Adipocyte (in vitro differentiated cells): ENCODE measurements at regions not wholly inside any gene's neighbourhood (a gene's known extent, or its start where the extent isn't known, plus 50 kb on each side); places are given as distances from the start of the nearest gene placed in this dataset.

Experiments used
- DNase-seq: peaks from one replicate; pipeline ENCODE4 v3.0.0-alpha.2; 2015; ENCODE audit warnings: low read depth
- H3K27me3 ChIP-seq: replicated peaks from 2 replicates; pipeline ENCODE4 v1.7.0; 2013; ENCODE audit warnings: mild to moderate bottlenecking, low read length, moderate library complexity; ENCODE audit not compliant: control insufficient read depth, insufficient read depth
- H3K36me3 ChIP-seq: 2 replicates; pipeline ENCODE4 v1.7.0; 2013; ENCODE audit warnings: low read length, mild to moderate bottlenecking, moderate library complexity; ENCODE audit not compliant: control insufficient read depth, insufficient read depth, severe bottlenecking
- H3K4me1 ChIP-seq: 2 replicates; pipeline ENCODE4 v1.7.0; 2013; ENCODE audit warnings: mild to moderate bottlenecking, low read length, moderate library complexity; ENCODE audit not compliant: control insufficient read depth, insufficient read depth
- H3K4me3 ChIP-seq: 2 replicates; pipeline ENCODE4 v1.7.0; 2013; ENCODE audit warnings: mild to moderate bottlenecking, low read length, moderate library complexity
- H3K9ac ChIP-seq: 2 replicates; pipeline ENCODE4 v1.7.0; 2013; ENCODE audit warnings: mild to moderate bottlenecking, low read length, moderate library complexity
- H3K9me3 ChIP-seq: 2 replicates; pipeline ENCODE4 v1.7.0; 2013; ENCODE audit warnings: mild to moderate bottlenecking, low read length, moderate library complexity; ENCODE audit not compliant: control insufficient read depth

- DNase-seq, result no peak
- H3K9me3 ChIP-seq, result peaks cover 3% of the 10 kb centered on the region
- H3K4me3 ChIP-seq, result no peak overlapping the region
- no peaks in the 10 kb centered on the region for H3K27me3 ChIP-seq
- no peak overlapping the region for H3K9ac ChIP-seq
- H3K36me3 ChIP-seq, result no peaks in the 10 kb centered on the region
- H3K4me1 ChIP-seq, result no peaks in the 10 kb centered on the region
Measured at GRCh38 chr5:118279540-118280294, 708.6 kb downstream of the DTWD2 start.

DNA sequence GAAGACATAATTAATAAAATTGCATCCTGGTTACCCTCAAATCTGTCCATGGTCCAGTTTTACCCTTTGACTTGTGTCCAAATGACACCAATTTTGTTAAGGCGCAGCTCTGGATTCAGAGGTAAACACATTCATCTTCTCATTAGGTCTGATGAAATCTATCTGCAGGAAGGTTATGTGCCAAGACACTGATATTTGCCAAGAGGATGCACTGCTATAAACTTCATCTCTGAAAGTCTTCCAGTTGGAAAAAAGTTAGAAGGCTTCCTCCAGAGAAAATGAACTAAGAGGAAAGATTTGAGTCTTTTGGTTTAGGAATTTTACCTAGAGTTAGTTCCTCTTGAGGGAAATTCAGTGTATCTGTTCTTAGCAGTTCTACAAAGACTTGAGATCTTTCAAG is 717.8 kb downstream of the DTWD2 start:
- Histone ChIP-seq H3K4me3 (no peak overlapping the region), H3K36me3 (no peaks in the 10 kb centered on the region), H3K4me1 (no peaks in the 10 kb centered on the region), H3K9me3 (peaks cover 3% of the 10 kb centered on the region), H3K27me3 (no peaks in the 10 kb centered on the region), H3K9ac (no peak overlapping the region)
- no peak for DNase-seq

- H3K27me3 ChIP-seq, result no peaks in the 10 kb centered on the region
- H3K9me3 ChIP-seq, result no peaks in the 10 kb centered on the region
- no peak for DNase-seq
- H3K36me3 ChIP-seq, result no peaks in the 10 kb centered on the region
- peaks cover 5% of the 10 kb centered on the region for H3K4me1 ChIP-seq
- H3K9ac ChIP-seq, result no peak overlapping the region
- H3K4me3 ChIP-seq, result no peak overlapping the region
Measured at GRCh38 chr5:118258223-118258622, 730.1 kb downstream of the DTWD2 start.

DNA sequence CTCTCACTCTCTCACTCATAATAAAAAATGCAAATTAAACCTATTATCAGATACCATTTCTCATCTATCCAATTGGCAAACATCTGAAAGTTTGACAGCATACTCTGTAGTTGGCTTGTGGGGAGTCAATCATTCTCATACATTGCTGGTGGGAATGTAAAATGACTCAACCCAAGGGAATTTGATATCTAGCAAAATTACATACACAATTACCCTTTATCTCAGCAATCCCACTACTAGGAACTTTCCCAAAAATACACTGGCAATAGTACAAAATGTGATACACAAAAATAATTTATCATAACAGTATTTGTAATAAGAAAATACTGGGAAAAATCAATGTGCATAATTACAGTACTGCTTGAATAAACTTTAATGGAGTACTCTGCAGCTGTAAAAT is 731.3 kb downstream of the DTWD2 start:
- Histone ChIP-seq H3K27me3 (no peaks in the 10 kb centered on the region), H3K36me3 (no peaks in the 10 kb centered on the region), H3K9me3 (peaks cover 1% of the 10 kb centered on the region), H3K4me1 (peaks cover 5% of the 10 kb centered on the region), H3K9ac (no peak overlapping the region), H3K4me3 (no peak overlapping the region)
- DNase-seq, result no peak

DNA sequence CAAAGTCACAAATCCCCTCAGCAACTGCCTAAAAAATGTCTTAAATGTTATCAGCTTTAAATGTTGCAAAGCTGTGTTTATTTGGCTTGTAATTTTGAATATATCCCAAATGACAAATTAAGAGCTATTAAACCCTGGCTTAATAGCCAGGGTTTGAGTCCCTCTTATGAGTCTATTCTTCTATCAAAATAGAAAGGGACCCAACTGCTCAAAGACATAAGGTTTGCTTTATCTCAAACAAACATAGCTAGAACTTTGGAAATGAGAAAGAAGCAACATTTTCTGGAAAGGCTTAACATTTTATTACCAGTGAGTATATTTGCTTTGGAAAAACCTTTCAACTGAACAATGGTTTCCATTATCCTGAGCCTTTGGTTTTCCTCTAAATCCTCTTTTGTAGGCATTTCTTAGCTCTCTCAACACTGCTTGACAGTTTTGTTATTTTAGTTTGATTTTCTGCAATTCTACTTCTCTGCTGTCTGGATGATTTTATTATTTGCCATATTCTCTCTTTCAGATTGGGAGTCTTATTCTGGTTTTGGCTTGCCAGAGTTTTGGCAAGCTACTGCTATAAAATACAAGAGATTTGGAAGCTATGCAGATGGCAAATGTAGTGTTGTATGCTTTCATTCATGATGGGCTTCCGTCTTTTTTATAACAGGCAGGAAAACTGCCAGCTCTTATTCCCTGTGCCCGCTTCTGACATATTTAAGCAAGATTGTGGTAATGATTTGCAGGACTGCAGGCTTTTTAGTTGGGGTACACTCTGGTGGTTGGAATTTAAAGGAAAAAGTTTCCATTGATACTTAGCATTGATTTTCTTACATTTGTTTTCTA is 734.9 kb downstream of the DTWD2 start:
- Histone ChIP-seq H3K4me1 (peaks cover 5% of the 10 kb centered on the region), H3K27me3 (no peaks in the 10 kb centered on the region), H3K9ac (no peak overlapping the region), H3K36me3 (no peaks in the 10 kb centered on the region), H3K9me3 (peaks cover 30% of the 10 kb centered on the region), H3K4me3 (no peak overlapping the region)
- DNase-seq, result no peak

GRCh38 chr5:118249386-118249785 is 739.0 kb downstream of the DTWD2 start:
- no peak overlapping the region for H3K9ac ChIP-seq
- H3K27me3 ChIP-seq, result no peaks in the 10 kb centered on the region
- H3K4me3 ChIP-seq, result no peak overlapping the region
- H3K36me3 ChIP-seq, result no peaks in the 10 kb centered on the region
- H3K4me1 ChIP-seq, result no peaks in the 10 kb centered on the region
- no peak for DNase-seq
- peaks cover 30% of the 10 kb centered on the region for H3K9me3 ChIP-seq

DNA sequence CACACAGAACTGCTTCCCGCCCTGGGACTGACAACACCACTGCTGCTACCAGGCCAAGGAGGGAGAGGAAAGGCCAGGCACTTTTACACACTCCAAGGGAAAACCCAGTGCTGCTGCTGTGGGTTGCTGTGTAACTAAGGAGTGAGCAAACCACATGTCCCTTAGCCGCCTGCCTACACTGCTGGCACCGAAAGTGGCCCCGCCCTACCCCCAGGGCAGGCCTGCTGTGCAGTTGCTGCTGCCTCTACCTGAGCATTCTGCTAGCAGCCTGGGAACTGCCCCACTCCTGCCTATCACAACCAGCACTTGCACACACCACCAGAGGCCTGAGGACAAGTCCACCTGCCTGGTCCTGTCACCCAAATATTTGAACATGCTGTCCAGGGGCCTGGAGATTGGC is 740.9 kb downstream of the DTWD2 start:
- Histone ChIP-seq H3K27me3 (no peaks in the 10 kb centered on the region), H3K4me3 (no peak overlapping the region), H3K9me3 (peaks cover 30% of the 10 kb centered on the region), H3K36me3 (no peaks in the 10 kb centered on the region), H3K4me1 (no peaks in the 10 kb centered on the region), H3K9ac (no peak overlapping the region)
- DNase-seq, result no peak

- Histone ChIP-seq H3K4me1 (no peaks in the 10 kb centered on the region), H3K9ac (no peak overlapping the region), H3K4me3 (no peak overlapping the region), H3K9me3 (peaks cover under 1% of the 10 kb centered on the region), H3K36me3 (no peaks in the 10 kb centered on the region), H3K27me3 (no peaks in the 10 kb centered on the region)
- no peak for DNase-seq
Measured at GRCh38 chr5:118243613-118244012, 744.7 kb downstream of the DTWD2 start.

DNA sequence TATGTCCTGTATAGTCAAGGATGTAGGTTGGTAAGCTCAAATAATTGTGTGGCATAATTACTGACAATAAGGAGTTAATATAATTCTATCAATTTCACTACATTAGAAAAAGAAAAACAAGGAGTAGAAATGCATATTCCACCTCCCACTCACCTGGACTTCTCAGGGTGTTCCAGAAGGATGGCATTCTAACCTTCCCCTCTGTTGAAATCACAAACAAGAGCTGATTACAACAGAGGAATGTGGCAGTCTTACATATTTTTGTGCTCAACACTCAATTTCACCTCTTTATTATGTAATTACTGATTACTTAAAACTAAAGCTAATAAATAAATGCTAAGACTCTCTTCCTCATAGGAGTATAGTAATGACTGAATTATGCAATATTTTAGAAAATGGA is 745.3 kb downstream of the DTWD2 start:
- Histone ChIP-seq H3K4me1 (no peaks in the 10 kb centered on the region), H3K4me3 (no peak overlapping the region), H3K27me3 (no peaks in the 10 kb centered on the region), H3K9ac (no peak overlapping the region), H3K9me3 (no peaks in the 10 kb centered on the region), H3K36me3 (no peaks in the 10 kb centered on the region)
- DNase-seq, result no peak

GRCh38 chr5:118236108-118236849 is 752.1 kb downstream of the DTWD2 start:
- H3K4me3 ChIP-seq, result no peak overlapping the region
- no peak overlapping the region for H3K9ac ChIP-seq
- no peaks in the 10 kb centered on the region for H3K4me1 ChIP-seq
- no peaks in the 10 kb centered on the region for H3K27me3 ChIP-seq
- H3K9me3 ChIP-seq, result no peaks in the 10 kb centered on the region
- no peak for DNase-seq
- H3K36me3 ChIP-seq, result no peaks in the 10 kb centered on the region

GRCh38 chr5:118233606-118234005 is 754.7 kb downstream of the DTWD2 start:
- Histone ChIP-seq H3K4me1 (no peaks in the 10 kb centered on the region), H3K9me3 (no peaks in the 10 kb centered on the region), H3K27me3 (no peaks in the 10 kb centered on the region), H3K4me3 (no peak overlapping the region), H3K9ac (no peak overlapping the region), H3K36me3 (no peaks in the 10 kb centered on the region)
- peak; percentile 54 for DNase-seq
